IMR-90 (cell line): ENCODE measurements at regions not wholly inside any gene's neighbourhood (a gene's known extent, or its start where the extent isn't known, plus 50 kb on each side); places are given as distances from the start of the nearest gene placed in this dataset.
A peak's percentile ranks its signal among the peaks of the same experiment; 100 is the strongest.

Experiments
- ATAC-seq: fragments of 200-7000 bp; cut with Tn5 transposase; 2 replicates; pipeline ENCODE4 v1.9.1; 2020; ENCODE audit warnings: low read depth, mild to moderate bottlenecking, moderate library complexity
- BruUV-seq: library from RNA; stranded (reverse); fragments of 400-500 nt; replicated peaks from 2 replicates; lab custom pipeline; 2021; lab: Mats Ljungman, UMichigan
- CTCF ChIA-PET: fragments of 300-600 bp; formaldehyde crosslinking; extraction: SDS; loops from one replicate; lab custom pipeline; 2021; ENCODE audit warnings: antibody characterized with exemption; lab: Yijun Ruan, JAX
- POLR2A ChIA-PET: fragments of 300-600 bp; sonication (Branson Sonifier 250); formaldehyde crosslinking; loops from one replicate; lab custom pipeline; 2022; ENCODE audit warnings: antibody characterized with exemption; ENCODE audit not compliant: unreplicated experiment; lab: Charles Lee
- DNase-seq: peaks from one replicate; pipeline ENCODE4 v3.0.0; 2013
- H2AFZ ChIP-seq: replicated peaks from 2 replicates; pipeline ENCODE3; 2013; ENCODE audit warnings: low read length, mild to moderate bottlenecking; ENCODE audit not compliant: poor library complexity
- H2AK5ac ChIP-seq: 2 replicates; pipeline ENCODE4 v1.6.1; 2013; ENCODE audit warnings: low read depth, low read length, inconsistent platforms
- H2AK9ac ChIP-seq: replicated peaks from 2 replicates; pipeline ENCODE3; 2013; ENCODE audit warnings: mild to moderate bottlenecking, low read depth, low read length, moderate library complexity; ENCODE audit not compliant: poor library complexity
- H2BK120ac ChIP-seq: 2 replicates; pipeline ENCODE4 v1.6.1; 2013; ENCODE audit warnings: low read depth, low read length, inconsistent platforms
- H2BK15ac ChIP-seq: 3 replicates; pipeline ENCODE4 v1.6.1; 2013; ENCODE audit warnings: low read depth, low read length, inconsistent platforms
- H2BK20ac ChIP-seq: 2 replicates; pipeline ENCODE4 v1.6.1; 2013; ENCODE audit warnings: low read depth, mild to moderate bottlenecking, inconsistent platforms, low read length, moderate library complexity
- H2BK5ac ChIP-seq: 2 replicates; pipeline ENCODE4 v1.6.1; 2013; ENCODE audit warnings: mild to moderate bottlenecking, low read depth, low read length, inconsistent platforms; ENCODE audit not compliant: poor library complexity, severe bottlenecking
- H3K14ac ChIP-seq: replicated peaks from 2 replicates; pipeline ENCODE4 v1.6.1; 2013; ENCODE audit warnings: low read depth, low read length, inconsistent platforms
- H3K18ac ChIP-seq: 2 replicates; pipeline ENCODE4 v1.6.1; 2013; ENCODE audit warnings: low read depth, low read length, control low read depth
- H3K23ac ChIP-seq: 2 replicates; pipeline ENCODE4 v1.6.1; 2013; ENCODE audit warnings: low read depth, low read length, inconsistent platforms
- H3K27ac ChIP-seq: 2 replicates; pipeline ENCODE4 v1.5.1; 2013; ENCODE audit warnings: mild to moderate bottlenecking, control low read depth, low read length; ENCODE audit not compliant: insufficient read depth
- H3K27me3 ChIP-seq: 2 replicates; pipeline ENCODE4 v1.6.1; 2013; ENCODE audit warnings: low read length; ENCODE audit not compliant: control insufficient read depth, insufficient read depth
- H3K36me3 ChIP-seq: 2 replicates; pipeline ENCODE4 v1.6.1; 2013; ENCODE audit warnings: low read length, mixed read lengths; ENCODE audit not compliant: control insufficient read depth, insufficient read depth
- H3K4ac ChIP-seq: 2 replicates; pipeline ENCODE4 v1.6.1; 2013; ENCODE audit warnings: low read depth, low read length, inconsistent platforms
- H3K4me1 ChIP-seq: 2 replicates; pipeline ENCODE4 v1.6.1; 2013; ENCODE audit warnings: low read length, mixed read lengths; ENCODE audit not compliant: control insufficient read depth, insufficient read depth
- H3K4me2 ChIP-seq: 2 replicates; pipeline ENCODE4 v1.6.1; 2013; ENCODE audit warnings: low read depth, mild to moderate bottlenecking, control low read depth, low read length, moderate library complexity
- H3K4me3 ChIP-seq: 2 replicates; pipeline ENCODE4 v1.5.1; 2013; ENCODE audit warnings: low read depth, mild to moderate bottlenecking, control low read depth, low read length, moderate library complexity; ENCODE audit not compliant: insufficient read depth
- H3K56ac ChIP-seq: 2 replicates; pipeline ENCODE4 v1.6.1; 2013; ENCODE audit warnings: low read length, inconsistent platforms; ENCODE audit not compliant: insufficient read depth; ENCODE audit errors: extremely low read depth
- H3K79me1 ChIP-seq, 2 experiments: 2 replicates each; pipeline ENCODE4 v1.6.1; 2013; ENCODE audit warnings: low read length in 2 of 2, inconsistent platforms in 1 of 2, low read depth in 1 of 2
- H3K9ac ChIP-seq: 2 replicates; pipeline ENCODE4 v1.6.1; 2013; ENCODE audit warnings: low read depth, low read length, control low read depth
- H3K9me1 ChIP-seq: 2 replicates; pipeline ENCODE4 v1.6.1; 2013; ENCODE audit warnings: low read length, inconsistent platforms; ENCODE audit not compliant: insufficient read depth
- H3K9me3 ChIP-seq: 2 replicates; pipeline ENCODE4 v1.6.1; 2013; ENCODE audit warnings: low read length; ENCODE audit not compliant: control insufficient read depth, insufficient read depth
- H4K20me1 ChIP-seq: 2 replicates; pipeline ENCODE4 v1.6.1; 2013; ENCODE audit warnings: low read length, inconsistent platforms; ENCODE audit not compliant: insufficient read depth
- H4K5ac ChIP-seq: 2 replicates; pipeline ENCODE4 v1.6.1; 2013; ENCODE audit warnings: mild to moderate bottlenecking, low read depth, low read length, control low read depth
- H4K8ac ChIP-seq, 2 experiments: 2 replicates each; pipeline ENCODE4 v1.6.1; 2013; ENCODE audit warnings: low read depth in 2 of 2, low read length in 2 of 2, control low read depth in 1 of 2, inconsistent platforms in 1 of 2
- H4K91ac ChIP-seq: 2 replicates; pipeline ENCODE4 v1.6.1; 2013; ENCODE audit warnings: low read depth, low read length, inconsistent platforms; ENCODE audit not compliant: insufficient read depth
- BHLHE40 ChIP-seq: fragments of 150-350 bp; IDR thresholded peaks from 2 replicates; pipeline ENCODE4 v1.6.1; 2016; ENCODE audit warnings: mild to moderate bottlenecking, low read depth, low read length
- CEBPB ChIP-seq: IDR thresholded peaks from 2 replicates; pipeline ENCODE4 v1.6.1; 2012; ENCODE audit warnings: low read depth, low read length, improper control_type of control experiment
- CHD1 ChIP-seq: IDR thresholded peaks from 2 replicates; pipeline ENCODE4 v1.6.1; 2012; ENCODE audit warnings: low read depth, low read length, improper control_type of control experiment
- ELK1 ChIP-seq: fragments of 150-350 bp; IDR thresholded peaks from 2 replicates; pipeline ENCODE4 v1.6.1; 2016; ENCODE audit warnings: low read depth, mild to moderate bottlenecking, low read length, moderate library complexity, borderline replicate concordance
- FOS ChIP-seq: fragments of 150-350 bp; IDR thresholded peaks from 2 replicates; pipeline ENCODE4 v1.6.1; 2016; ENCODE audit warnings: low read depth, low read length
- MAFK ChIP-seq: IDR thresholded peaks from 2 replicates; pipeline ENCODE4 v1.6.1; 2012; ENCODE audit warnings: low read depth, low read length, improper control_type of control experiment
- MAZ ChIP-seq: IDR thresholded peaks from 2 replicates; pipeline ENCODE4 v1.6.1; 2012; ENCODE audit warnings: low read depth, mild to moderate bottlenecking, low read length, improper control_type of control experiment, moderate library complexity, borderline replicate concordance
- MXI1 ChIP-seq: IDR thresholded peaks from 2 replicates; pipeline ENCODE4 v1.6.1; 2012; ENCODE audit warnings: low read depth, mild to moderate bottlenecking, low read length, moderate library complexity, borderline replicate concordance
- NFE2L2 ChIP-seq: fragments of 150-350 bp; IDR thresholded peaks from 2 replicates; pipeline ENCODE4 v1.6.1; 2016; ENCODE audit warnings: low read depth, mild to moderate bottlenecking, low read length
- POLR2A ChIP-seq: IDR thresholded peaks from 2 replicates; pipeline ENCODE4 v1.6.1; 2012; ENCODE audit warnings: mild to moderate bottlenecking, low read depth, low read length
- RAD21 ChIP-seq: IDR thresholded peaks from 2 replicates; pipeline ENCODE4 v1.6.1; 2012; ENCODE audit warnings: low read length, improper control_type of control experiment
- RCOR1 ChIP-seq: IDR thresholded peaks from 2 replicates; pipeline ENCODE4 v1.6.1; 2012; ENCODE audit warnings: mild to moderate bottlenecking, low read length, improper control_type of control experiment; ENCODE audit not compliant: insufficient replicate concordance
- RFX5 ChIP-seq: IDR thresholded peaks from 2 replicates; pipeline ENCODE4 v1.8.0; 2012; ENCODE audit warnings: low read depth, mild to moderate bottlenecking, low read length, moderate library complexity
- SMC3 ChIP-seq: fragments of 150-350 bp; IDR thresholded peaks from 2 replicates; pipeline ENCODE4 v1.6.1; 2016; ENCODE audit warnings: low read depth, mild to moderate bottlenecking, antibody characterized with exemption, low read length, moderate library complexity
- USF2 ChIP-seq: fragments of 150-350 bp; IDR thresholded peaks from 2 replicates; pipeline ENCODE4 v1.6.1; 2017; ENCODE audit warnings: mild to moderate bottlenecking, antibody characterized with exemption, low read length, low read depth
- WGBS, 2 experiments: methylation state at CpG; one replicate each; pipeline versions ENCODE4 v1.1.5 to v1.1.7; 2013; ENCODE audit warnings: missing lambda C conversion rate in 2 of 2; ENCODE audit not compliant: insufficient read length in 1 of 2; ENCODE audit errors: extremely low coverage in 2 of 2; 5-methylcytosine and 5-hydroxymethylcytosine counted together
- dilution Hi-C: fragments of 300-500 bp; cut with HindIII; formaldehyde crosslinking; loops from one replicate; pipeline ENCODE4 v1.14.3; 2018; ENCODE audit warnings: low sequenced_read_pairs; ENCODE audit not compliant: unreplicated experiment
- in situ Hi-C: fragments of 300-500 bp; cut with MboI; formaldehyde crosslinking; loops from 3 replicates; pipeline ENCODE4 v1.14.3; 2019; ENCODE audit warnings: low sequenced_read_pairs, inconsistent platforms, mixed read lengths
- intact Hi-C: fragments of 100-400 bp; cut with micrococcal nuclease; formaldehyde crosslinking; loops from 2 replicates; pipeline ENCODE4 v1.10.0; 2022
- TF ChIP-seq, protein P1 (sequence below): conservative IDR thresholded peaks from 2 replicates; pipeline ENCODE4 v1.5.1; 2012; ENCODE audit warnings: mild to moderate bottlenecking, low read depth, low read length, improper control_type of control experiment

DNA sequence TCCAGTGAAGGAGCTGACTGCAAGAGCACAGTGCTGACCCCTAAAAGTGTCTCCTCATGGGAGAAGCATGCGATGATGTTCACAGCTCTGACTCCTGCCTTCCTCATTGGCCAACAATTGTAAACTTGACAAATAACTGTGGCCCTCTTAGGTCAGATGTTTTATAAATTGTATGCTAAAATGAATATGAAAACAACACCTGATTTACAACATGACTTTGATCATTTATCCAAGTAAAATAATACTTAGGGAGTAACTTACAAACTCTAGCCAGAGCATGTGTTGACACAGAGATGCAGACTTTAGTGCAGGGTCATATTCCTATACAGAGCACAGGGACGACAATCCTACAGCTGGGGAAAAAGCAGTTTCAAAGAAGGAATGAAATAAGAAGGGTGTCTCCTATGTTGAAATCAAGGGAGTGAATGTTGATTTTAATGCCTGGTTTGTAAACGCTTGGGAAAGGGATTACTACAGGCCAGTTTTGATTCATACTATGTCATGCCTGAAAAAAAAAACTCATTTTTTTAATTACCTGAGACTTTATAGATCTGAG lies 391.4 kb upstream of the AKR1E2 start:
- H4K8ac ChIP-seq = no peak overlapping the region
- in situ Hi-C loops (no loop called here), dilution Hi-C loops (no loop called here), intact Hi-C loops (no loop called here)
- ATAC-seq = peak; percentile 70
- no peak overlapping the region for H3K4ac ChIP-seq
- ChIA-PET POLR2A (no interaction called here), CTCF (interaction anchor here (1.0 kb wide), 1 partner anchor 9 kb away, joined by 3 read pairs; no protein-coding TSS in a partner anchor)
- peaks cover 5% of the 10 kb centered on the region for H3K9me1 ChIP-seq
- WGBS, 2 experiments = no CpG with 5 or more reads among the region's 3 CpGs
- peak overlapping the region; percentile 38 for H3K18ac ChIP-seq
- peak overlapping the region; percentile 6; the same call in 1 of the 2 replicates for H2AK5ac ChIP-seq
- no peak overlapping the region for H4K5ac ChIP-seq
- no peaks in the 10 kb centered on the region for H3K9me3 ChIP-seq
- no peaks in the 10 kb centered on the region for H3K79me1 ChIP-seq
- H4K91ac ChIP-seq = peak overlapping the region; percentile 34; the same call in 1 of the 2 replicates
- no peak overlapping the region for H3K4me2 ChIP-seq
- no peak overlapping the region for H3K56ac ChIP-seq
- H2AK9ac ChIP-seq = no peak overlapping the region
- BruUV-seq = no TSS peak
- peak overlapping the region; percentile 67; the same call in 1 of the 2 replicates for H3K14ac ChIP-seq
- H3K4me3 ChIP-seq = no peak overlapping the region
- H3K27ac ChIP-seq = no peak overlapping the region; the same call in 1 of the 2 replicates
- TF ChIP-seq RAD21 (no peak), RCOR1 (no peak), ELK1 (no peak), NFE2L2 (no peak), BHLHE40 (no peak), MAZ (no peak), POLR2A (no peak), FOS (no peak), MXI1 (no peak), USF2 (no peak), CEBPB (no peak), SMC3 (no peak), RFX5 (no peak), CHD1 (no peak), MAFK (no peak)
- TF ChIP-seq, protein P1, sequence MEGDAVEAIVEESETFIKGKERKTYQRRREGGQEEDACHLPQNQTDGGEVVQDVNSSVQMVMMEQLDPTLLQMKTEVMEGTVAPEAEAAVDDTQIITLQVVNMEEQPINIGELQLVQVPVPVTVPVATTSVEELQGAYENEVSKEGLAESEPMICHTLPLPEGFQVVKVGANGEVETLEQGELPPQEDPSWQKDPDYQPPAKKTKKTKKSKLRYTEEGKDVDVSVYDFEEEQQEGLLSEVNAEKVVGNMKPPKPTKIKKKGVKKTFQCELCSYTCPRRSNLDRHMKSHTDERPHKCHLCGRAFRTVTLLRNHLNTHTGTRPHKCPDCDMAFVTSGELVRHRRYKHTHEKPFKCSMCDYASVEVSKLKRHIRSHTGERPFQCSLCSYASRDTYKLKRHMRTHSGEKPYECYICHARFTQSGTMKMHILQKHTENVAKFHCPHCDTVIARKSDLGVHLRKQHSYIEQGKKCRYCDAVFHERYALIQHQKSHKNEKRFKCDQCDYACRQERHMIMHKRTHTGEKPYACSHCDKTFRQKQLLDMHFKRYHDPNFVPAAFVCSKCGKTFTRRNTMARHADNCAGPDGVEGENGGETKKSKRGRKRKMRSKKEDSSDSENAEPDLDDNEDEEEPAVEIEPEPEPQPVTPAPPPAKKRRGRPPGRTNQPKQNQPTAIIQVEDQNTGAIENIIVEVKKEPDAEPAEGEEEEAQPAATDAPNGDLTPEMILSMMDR = no peak
- no peak overlapping the region for H3K9ac ChIP-seq
- H3K36me3 ChIP-seq = no peaks in the 10 kb centered on the region
- peak; percentile 44 for DNase-seq
- H3K27me3 ChIP-seq = no peaks in the 10 kb centered on the region
- H2BK5ac ChIP-seq = no peak overlapping the region
- peak overlapping the region; percentile 51 for H2BK20ac ChIP-seq
- H3K23ac ChIP-seq = no peak overlapping the region
- no peak overlapping the region for H2AFZ ChIP-seq
- peak overlapping the region; percentile 12 for H2BK120ac ChIP-seq
- peaks cover 12% of the 10 kb centered on the region for H3K4me1 ChIP-seq
- no peak overlapping the region for H2BK15ac ChIP-seq
- H4K20me1 ChIP-seq = no peaks in the 10 kb centered on the region
